RKO (cell line): ENCODE measurements at regions not wholly inside any gene's neighbourhood (a gene's known extent, or its start where the extent isn't known, plus 50 kb on each side); places are given as distances from the start of the nearest gene placed in this dataset.

Experiments used
- DNase-seq: peaks from one replicate; pipeline ENCODE4 v3.0.0-alpha.2; 2016; ENCODE audit warnings: low spot score

GRCh38 chr6:147758303-147758702, 249.8 kb downstream of the SAMD5 start:
- DNase-seq = no peak

- no peak for DNase-seq
Observed at GRCh38 chr6:147759093-147759492, 250.6 kb downstream of the SAMD5 start.

GRCh38 chr6:147759536-147759935, 251.0 kb downstream of the SAMD5 start:
- DNase-seq = no peak

- DNase-seq = no peak
Observed at GRCh38 chr6:147765541-147765940, 257.1 kb downstream of the SAMD5 start.

GRCh38 chr6:147768969-147769368, 260.5 kb downstream of the SAMD5 start:
- DNase-seq = no peak

GRCh38 chr6:147769496-147770087, 261.1 kb downstream of the SAMD5 start:
- no peak for DNase-seq

- no peak for DNase-seq
Observed at GRCh38 chr6:147770221-147770620, 261.7 kb downstream of the SAMD5 start.

GRCh38 chr6:147772724-147773123, 264.2 kb downstream of the SAMD5 start:
- no peak for DNase-seq

- no peak for DNase-seq
Observed at GRCh38 chr6:147774856-147775255, 266.4 kb downstream of the SAMD5 start.

- no peak for DNase-seq
Observed at GRCh38 chr6:147776631-147777213, 268.2 kb downstream of the SAMD5 start.

GRCh38 chr6:147779624-147780023, 271.1 kb downstream of the SAMD5 start:
- DNase-seq = no peak

- no peak for DNase-seq
Observed at GRCh38 chr6:147782302-147782701, 273.8 kb downstream of the SAMD5 start.

GRCh38 chr6:147784371-147784770, 275.9 kb downstream of the SAMD5 start:
- no peak for DNase-seq

- no peak for DNase-seq
Observed at GRCh38 chr6:147787417-147787816, 278.9 kb downstream of the SAMD5 start.

GRCh38 chr6:147789430-147789947, 281.0 kb downstream of the SAMD5 start:
- no peak for DNase-seq

- no peak for DNase-seq
Observed at GRCh38 chr6:147793871-147794643, 285.6 kb downstream of the SAMD5 start.

- DNase-seq = no peak
Observed at GRCh38 chr6:147802459-147802858, 294.0 kb downstream of the SAMD5 start.

GRCh38 chr6:147805155-147805554, 296.7 kb downstream of the SAMD5 start:
- DNase-seq = no peak

GRCh38 chr6:147806697-147807096, 298.2 kb downstream of the SAMD5 start:
- DNase-seq = no peak

GRCh38 chr6:147808640-147809039, 300.1 kb downstream of the SAMD5 start:
- no peak for DNase-seq

- no peak for DNase-seq
Observed at GRCh38 chr6:147811913-147812629, 303.6 kb downstream of the SAMD5 start.

GRCh38 chr6:147817042-147817689, 308.7 kb downstream of the SAMD5 start:
- no peak for DNase-seq
